OCI-LY1 (cell line): ENCODE measurements at regions not wholly inside any gene's neighbourhood (a gene's known extent, or its start where the extent isn't known, plus 50 kb on each side); places are given as distances from the start of the nearest gene placed in this dataset.

Experiments
- H2AFZ ChIP-seq: fragments of 200-600 bp; sonication (generic), shearing (Covaris generic); 2 replicates; pipeline ENCODE4 v1.6.0; 2014; ENCODE audit warnings: antibody characterized with exemption, mild to moderate bottlenecking, low read length
- H3F3A ChIP-seq: fragments of 200-600 bp; sonication (generic), shearing (Covaris generic); 2 replicates; pipeline ENCODE4 v1.6.0; 2014; ENCODE audit warnings: mild to moderate bottlenecking, antibody characterized with exemption, low read length, moderate library complexity; ENCODE audit not compliant: insufficient read depth
- H3K27ac ChIP-seq: fragments of 200-600 bp; sonication (generic); 2 replicates; pipeline ENCODE4 v1.5.1; 2014; ENCODE audit warnings: low read length, mixed run types, mild to moderate bottlenecking, low read depth; ENCODE audit not compliant: poor library complexity, severe bottlenecking
- H3K27me3 ChIP-seq: fragments of 200-600 bp; sonication (generic); 2 replicates; pipeline ENCODE4 v1.6.0; 2014; ENCODE audit warnings: antibody characterized with exemption, mild to moderate bottlenecking, low read length, moderate library complexity; ENCODE audit not compliant: insufficient read depth
- H3K36me3 ChIP-seq: fragments of 200-600 bp; sonication (generic); 2 replicates; pipeline ENCODE4 v1.6.1; 2014; ENCODE audit warnings: mild to moderate bottlenecking, antibody characterized with exemption, low read length, moderate library complexity, mixed read lengths; ENCODE audit not compliant: insufficient read depth
- H3K4me1 ChIP-seq: fragments of 200-600 bp; sonication (generic); 2 replicates; pipeline ENCODE4 v1.5.1; 2014; ENCODE audit warnings: mild to moderate bottlenecking, low read length, moderate library complexity; ENCODE audit not compliant: insufficient read depth, severe bottlenecking
- H3K4me2 ChIP-seq: fragments of 200-600 bp; sonication (generic), shearing (Covaris generic); 2 replicates; pipeline ENCODE4 v1.6.1; 2014; ENCODE audit warnings: low read length
- H3K4me3 ChIP-seq: fragments of 200-600 bp; sonication (generic); 2 replicates; pipeline ENCODE4 v1.5.1; 2014; ENCODE audit warnings: low read length, low read depth, mild to moderate bottlenecking, mixed read lengths; ENCODE audit not compliant: poor library complexity, severe bottlenecking
- H3K79me2 ChIP-seq: fragments of 200-600 bp; shearing (Covaris generic); 2 replicates; pipeline ENCODE4 v1.6.1; 2016; ENCODE audit warnings: mixed run types, low read length, mixed read lengths; ENCODE audit not compliant: insufficient read depth
- H3K9ac ChIP-seq: fragments of 200-600 bp; sonication (generic), shearing (Covaris generic); 2 replicates; pipeline ENCODE4 v1.6.1; 2014; ENCODE audit warnings: mild to moderate bottlenecking, low read length, mixed read lengths
- H3K9me2 ChIP-seq: fragments of 200-600 bp; sonication (generic), shearing (Covaris generic); 2 replicates; pipeline ENCODE4 v1.6.1; 2014; ENCODE audit warnings: low read depth, mild to moderate bottlenecking, low read length, mixed read lengths
- H3K9me3 ChIP-seq: fragments of 200-600 bp; shearing (Covaris generic); 2 replicates; pipeline ENCODE4 v1.6.1; 2014; ENCODE audit warnings: low read length, mixed read lengths
- H4K20me1 ChIP-seq: fragments of 200-600 bp; sonication (generic), shearing (Covaris generic); 2 replicates; pipeline ENCODE4 v1.6.0; 2016; ENCODE audit warnings: mild to moderate bottlenecking, low read length; ENCODE audit not compliant: insufficient read depth
- EZH2 ChIP-seq: fragments of 200-600 bp; sonication (generic), shearing (Covaris generic); IDR thresholded peaks from 2 replicates; pipeline ENCODE4 v1.8.0; 2017; ENCODE audit warnings: borderline replicate concordance, mixed run types, mild to moderate bottlenecking, antibody characterized with exemption, low read length, moderate library complexity, mixed read lengths
- TF ChIP-seq, protein P1 (sequence below): fragments of 200-600 bp; sonication (generic), shearing (Covaris generic); IDR thresholded peaks from 2 replicates; pipeline ENCODE4 v1.5.1; 2017; ENCODE audit warnings: mild to moderate bottlenecking, antibody characterized with exemption, low read length, moderate library complexity, mixed read lengths

DNA sequence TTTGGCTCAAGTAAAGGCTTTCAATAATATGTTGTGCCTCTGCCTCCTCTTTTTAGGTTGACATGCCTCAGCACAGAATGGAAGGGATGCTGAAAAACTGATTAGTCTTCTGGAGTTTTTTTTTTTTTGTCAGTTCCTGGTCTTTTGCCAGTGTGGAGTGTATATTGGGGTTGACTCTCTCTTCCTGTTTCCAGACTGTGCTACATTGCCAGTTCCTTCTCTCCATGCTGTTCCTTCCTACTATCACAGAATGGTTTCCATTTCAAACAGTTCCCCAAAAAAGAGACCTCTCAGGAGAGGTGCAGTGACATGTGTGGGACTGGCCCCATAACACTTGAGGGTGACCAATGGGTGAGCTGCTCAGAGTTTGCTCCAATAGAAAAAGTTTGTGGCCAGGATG lies 101.7 kb upstream of the ETV3 start:
- Histone ChIP-seq H3K79me2 (no peaks in the 10 kb centered on the region), H3K9ac (no peak overlapping the region), H3F3A (no peaks in the 10 kb centered on the region), H3K9me3 (no peaks in the 10 kb centered on the region), H3K4me1 (no peaks in the 10 kb centered on the region), H3K27ac (no peak overlapping the region), H3K36me3 (no peaks in the 10 kb centered on the region), H3K4me2 (no peak overlapping the region), H3K9me2 (no peaks in the 10 kb centered on the region), H4K20me1 (no peaks in the 10 kb centered on the region), H2AFZ (no peak overlapping the region), H3K4me3 (no peak overlapping the region), H3K27me3 (no peaks in the 10 kb centered on the region)
- no peak for TF ChIP-seq EZH2
- TF ChIP-seq, protein P1, sequence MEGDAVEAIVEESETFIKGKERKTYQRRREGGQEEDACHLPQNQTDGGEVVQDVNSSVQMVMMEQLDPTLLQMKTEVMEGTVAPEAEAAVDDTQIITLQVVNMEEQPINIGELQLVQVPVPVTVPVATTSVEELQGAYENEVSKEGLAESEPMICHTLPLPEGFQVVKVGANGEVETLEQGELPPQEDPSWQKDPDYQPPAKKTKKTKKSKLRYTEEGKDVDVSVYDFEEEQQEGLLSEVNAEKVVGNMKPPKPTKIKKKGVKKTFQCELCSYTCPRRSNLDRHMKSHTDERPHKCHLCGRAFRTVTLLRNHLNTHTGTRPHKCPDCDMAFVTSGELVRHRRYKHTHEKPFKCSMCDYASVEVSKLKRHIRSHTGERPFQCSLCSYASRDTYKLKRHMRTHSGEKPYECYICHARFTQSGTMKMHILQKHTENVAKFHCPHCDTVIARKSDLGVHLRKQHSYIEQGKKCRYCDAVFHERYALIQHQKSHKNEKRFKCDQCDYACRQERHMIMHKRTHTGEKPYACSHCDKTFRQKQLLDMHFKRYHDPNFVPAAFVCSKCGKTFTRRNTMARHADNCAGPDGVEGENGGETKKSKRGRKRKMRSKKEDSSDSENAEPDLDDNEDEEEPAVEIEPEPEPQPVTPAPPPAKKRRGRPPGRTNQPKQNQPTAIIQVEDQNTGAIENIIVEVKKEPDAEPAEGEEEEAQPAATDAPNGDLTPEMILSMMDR: no peak

DNA sequence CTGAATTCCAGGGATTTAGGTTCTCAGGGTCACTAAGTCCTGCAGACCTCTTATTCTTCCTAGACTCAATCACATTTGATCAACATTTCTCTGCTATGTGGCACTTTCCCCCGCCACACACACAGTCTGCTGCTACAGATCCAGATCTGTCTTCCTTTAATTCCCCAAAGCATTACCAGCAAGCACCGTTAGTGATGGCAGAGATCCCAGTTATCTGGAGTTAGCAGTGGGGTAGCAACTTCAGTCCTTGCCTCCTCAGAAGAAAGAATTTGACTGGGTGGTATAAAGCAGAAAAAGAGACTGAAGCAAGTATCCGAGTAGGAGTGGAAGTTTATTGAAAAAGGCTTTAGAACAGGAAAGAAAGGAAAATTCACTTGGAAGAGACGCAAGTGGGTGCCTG lies 100.4 kb upstream of the ETV3 start:
- H3K9me3 ChIP-seq: no peaks in the 10 kb centered on the region
- no peaks in the 10 kb centered on the region for H3K79me2 ChIP-seq
- no peaks in the 10 kb centered on the region for H3K27me3 ChIP-seq
- H3K27ac ChIP-seq: no peak overlapping the region
- no peaks in the 10 kb centered on the region for H3K4me1 ChIP-seq
- H3K36me3 ChIP-seq: no peaks in the 10 kb centered on the region
- no peaks in the 10 kb centered on the region for H3K9me2 ChIP-seq
- TF ChIP-seq, protein P1: no peak
- no peak for TF ChIP-seq EZH2
- H3K4me2 ChIP-seq: no peak overlapping the region
- no peak overlapping the region for H3K9ac ChIP-seq
- H2AFZ ChIP-seq: no peak overlapping the region
- H3K4me3 ChIP-seq: no peak overlapping the region
- no peaks in the 10 kb centered on the region for H3F3A ChIP-seq
- H4K20me1 ChIP-seq: no peaks in the 10 kb centered on the region

DNA sequence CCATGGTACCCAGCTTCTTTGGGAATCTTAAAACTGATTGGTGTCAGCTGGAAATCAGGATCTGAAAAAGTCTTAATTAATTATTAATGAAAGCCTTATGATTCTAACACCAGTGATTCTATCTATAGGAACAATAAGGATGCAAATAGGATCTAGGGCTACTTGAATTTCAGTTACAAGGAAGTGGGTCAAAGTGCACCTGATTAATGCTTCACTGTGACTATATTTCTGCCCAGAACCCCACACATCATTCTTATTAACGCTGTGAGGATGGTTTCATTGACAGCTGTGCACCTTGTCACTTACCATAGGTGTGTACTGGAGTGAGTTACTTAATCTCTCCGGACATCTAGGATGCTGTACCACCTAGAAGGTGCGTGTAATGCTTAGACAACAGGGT lies 99.8 kb upstream of the ETV3 start:
- H3K27me3 ChIP-seq: no peaks in the 10 kb centered on the region
- H3K9me3 ChIP-seq: no peaks in the 10 kb centered on the region
- no peak overlapping the region for H3K4me3 ChIP-seq
- H3K79me2 ChIP-seq: no peaks in the 10 kb centered on the region
- no peaks in the 10 kb centered on the region for H4K20me1 ChIP-seq
- no peak overlapping the region for H3K9ac ChIP-seq
- H3K27ac ChIP-seq: no peak overlapping the region
- no peaks in the 10 kb centered on the region for H3F3A ChIP-seq
- no peak overlapping the region for H2AFZ ChIP-seq
- no peaks in the 10 kb centered on the region for H3K4me1 ChIP-seq
- H3K4me2 ChIP-seq: no peak overlapping the region
- TF ChIP-seq, protein P1: no peak
- no peak for TF ChIP-seq EZH2
- H3K9me2 ChIP-seq: no peaks in the 10 kb centered on the region
- no peaks in the 10 kb centered on the region for H3K36me3 ChIP-seq
